ENCODE measurements at regions not wholly inside any gene's neighbourhood (a gene's known extent, or its start where the extent isn't known, plus 50 kb on each side); places are given as distances from the start of the nearest gene placed in this dataset.

GRCh38 chr13:33639158-33639557 lies 178.8 kb upstream of the RFC3 start:
- ATAC-seq (replicated peaks in 1 of 4): no peak
- no peak overlapping the region for H3K27ac ChIP-seq (ENCODE audit: low read length)
- Mint-ChIP-seq H3K27ac (no peak overlapping the region), H3K4me1 (peaks cover 0 to 4% (median 0%) of the 10 kb centered on the region in 3 donors), H3K36me3 (no peaks in the 10 kb centered on the region), H3K27me3 (no peaks in the 10 kb centered on the region), H3K4me3 (no peak overlapping the region), H3K9me3 (no peaks in the 10 kb centered on the region)
- no peak for DNase-seq
- no peaks in the 10 kb centered on the region for H3K36me3 ChIP-seq (ENCODE audit: control insufficient read depth in 2 of 2, extremely low read depth in 1 of 2, insufficient read depth in 1 of 2, low read length in 1 of 2)
- no peaks in the 10 kb centered on the region for H3K4me1 ChIP-seq (ENCODE audit: control insufficient read depth in 1 of 2, extremely low read depth in 1 of 2, insufficient read depth in 2 of 2, low read length in 2 of 2)
- POLR2A ChIA-PET: no interaction called here
- 90% methylated on average over 3 of the region's 3 CpGs for WGBS (ENCODE audit: insufficient coverage)
- H3K4me3 ChIP-seq (ENCODE audit: control insufficient read depth in 1 of 2, extremely low read depth in 1 of 2, low read length in 1 of 2): no peak overlapping the region
- peaks cover 0 to 3% of the 10 kb centered on the region in 2 experiments for H3K27me3 ChIP-seq (replicated peaks in 1 of 2; ENCODE audit: control insufficient read depth in 2 of 2, extremely low read depth in 1 of 2, insufficient read depth in 2 of 2, low read length in 1 of 2)
- H3K9me3 ChIP-seq: no peaks in the 10 kb centered on the region
- CTCF ChIA-PET: no interaction called here

GRCh38 chr13:33639626-33640080 lies 178.3 kb upstream of the RFC3 start:
- H3K36me3 ChIP-seq (ENCODE audit: control insufficient read depth in 2 of 2, extremely low read depth in 1 of 2, insufficient read depth in 1 of 2, low read length in 1 of 2): no peaks in the 10 kb centered on the region
- H3K4me3 ChIP-seq (ENCODE audit: control insufficient read depth in 1 of 2, extremely low read depth in 1 of 2, low read length in 1 of 2): no peak overlapping the region
- H3K4me1 Mint-ChIP-seq: peaks cover 0 to 4% (median 0%) of the 10 kb centered on the region in 3 donors
- no peaks in the 10 kb centered on the region for H3K9me3 ChIP-seq
- no peaks in the 10 kb centered on the region for H3K9me3 Mint-ChIP-seq
- ChIA-PET POLR2A (no interaction called here), CTCF (interaction anchor here in 1 of 2 donors (0.5 kb wide), 1 partner anchor 9 kb away, joined by 4 read pairs; no protein-coding TSS in a partner anchor)
- no peaks in the 10 kb centered on the region for H3K4me1 ChIP-seq (ENCODE audit: control insufficient read depth in 1 of 2, extremely low read depth in 1 of 2, insufficient read depth in 2 of 2, low read length in 2 of 2)
- 15% methylated on average over 2 of the region's 4 CpGs for WGBS (ENCODE audit: insufficient coverage)
- DNase-seq: no peak
- no peak overlapping the region for H3K4me3 Mint-ChIP-seq
- H3K27me3 ChIP-seq (replicated peaks in 1 of 2; ENCODE audit: control insufficient read depth in 2 of 2, extremely low read depth in 1 of 2, insufficient read depth in 2 of 2, low read length in 1 of 2): peaks cover 0 to under 1% of the 10 kb centered on the region in 2 experiments
- H3K27me3 Mint-ChIP-seq: no peaks in the 10 kb centered on the region
- H3K27ac Mint-ChIP-seq: no peak overlapping the region
- ATAC-seq (replicated peaks in 1 of 4): no peak
- no peaks in the 10 kb centered on the region for H3K36me3 Mint-ChIP-seq
- H3K27ac ChIP-seq (ENCODE audit: low read length): no peak overlapping the region

- H3K36me3 Mint-ChIP-seq: no peaks in the 10 kb centered on the region
- no peak for ATAC-seq (replicated peaks in 1 of 4)
- Histone ChIP-seq H3K4me1 (ENCODE audit: control insufficient read depth in 1 of 2, extremely low read depth in 1 of 2, insufficient read depth in 2 of 2, low read length in 2 of 2) (no peaks in the 10 kb centered on the region), H3K4me3 (ENCODE audit: control insufficient read depth in 1 of 2, extremely low read depth in 1 of 2, low read length in 1 of 2) (no peak overlapping the region), H3K36me3 (ENCODE audit: control insufficient read depth in 2 of 2, extremely low read depth in 1 of 2, insufficient read depth in 1 of 2, low read length in 1 of 2) (no peaks in the 10 kb centered on the region), H3K27me3 (replicated peaks in 1 of 2; ENCODE audit: control insufficient read depth in 2 of 2, extremely low read depth in 1 of 2, insufficient read depth in 2 of 2, low read length in 1 of 2) (no peaks in the 10 kb centered on the region), H3K9me3 (no peaks in the 10 kb centered on the region), H3K27ac (ENCODE audit: low read length) (no peak overlapping the region)
- CTCF ChIA-PET: interaction anchor here in 1 of 2 donors (0.6 kb wide), 1 partner anchor 32 kb away, joined by 7 read pairs; no protein-coding TSS in a partner anchor
- H3K4me1 Mint-ChIP-seq: peaks cover 0 to 4% (median 0%) of the 10 kb centered on the region in 3 donors
- H3K27me3 Mint-ChIP-seq: no peaks in the 10 kb centered on the region
- no peaks in the 10 kb centered on the region for H3K9me3 Mint-ChIP-seq
- H3K27ac Mint-ChIP-seq: no peak overlapping the region
- POLR2A ChIA-PET: no interaction called here
- no peak overlapping the region for H3K4me3 Mint-ChIP-seq
- DNase-seq: no peak
Observed at GRCh38 chr13:33640832-33641231, 177.1 kb upstream of the RFC3 start.

- POLR2A ChIA-PET: no interaction called here
- no peaks in the 10 kb centered on the region for H3K36me3 ChIP-seq (ENCODE audit: control insufficient read depth in 2 of 2, extremely low read depth in 1 of 2, insufficient read depth in 1 of 2, low read length in 1 of 2)
- CTCF ChIA-PET: interaction anchor here in 1 of 2 donors (0.6 to 0.8 kb wide), 2 partner anchors 1640 to 1804 kb away, joined by 3 to 12 read pairs; no protein-coding TSS in a partner anchor
- Mint-ChIP-seq H3K27me3 (no peaks in the 10 kb centered on the region), H3K4me3 (no peak overlapping the region), H3K4me1 (peaks cover 0 to 4% (median 0%) of the 10 kb centered on the region in 3 donors), H3K9me3 (no peaks in the 10 kb centered on the region), H3K27ac (no peak overlapping the region), H3K36me3 (no peaks in the 10 kb centered on the region)
- H3K27me3 ChIP-seq (replicated peaks in 1 of 2; ENCODE audit: control insufficient read depth in 2 of 2, extremely low read depth in 1 of 2, insufficient read depth in 2 of 2, low read length in 1 of 2): no peaks in the 10 kb centered on the region
- DNase-seq (no peak), ATAC-seq (replicated peaks in 1 of 4) (no peak)
- no peaks in the 10 kb centered on the region for H3K9me3 ChIP-seq
- no peaks in the 10 kb centered on the region for H3K4me1 ChIP-seq (ENCODE audit: control insufficient read depth in 1 of 2, extremely low read depth in 1 of 2, insufficient read depth in 2 of 2, low read length in 2 of 2)
- H3K27ac ChIP-seq (ENCODE audit: low read length): no peak overlapping the region
- H3K4me3 ChIP-seq (ENCODE audit: control insufficient read depth in 1 of 2, extremely low read depth in 1 of 2, low read length in 1 of 2): no peak overlapping the region
- WGBS (ENCODE audit: insufficient coverage): 93% methylated on average over 3 of the region's 7 CpGs
Observed at GRCh38 chr13:33642374-33643065, 175.4 kb upstream of the RFC3 start.

- no peaks in the 10 kb centered on the region for H3K4me1 ChIP-seq (ENCODE audit: control insufficient read depth in 1 of 2, extremely low read depth in 1 of 2, insufficient read depth in 2 of 2, low read length in 2 of 2)
- no peaks in the 10 kb centered on the region for H3K36me3 ChIP-seq (ENCODE audit: control insufficient read depth in 2 of 2, extremely low read depth in 1 of 2, insufficient read depth in 1 of 2, low read length in 1 of 2)
- no peaks in the 10 kb centered on the region for H3K9me3 ChIP-seq
- POLR2A ChIA-PET: no interaction called here
- DNase-seq (no peak), ATAC-seq (replicated peaks in 1 of 4) (no peak)
- no peaks in the 10 kb centered on the region for H3K27me3 ChIP-seq (replicated peaks in 1 of 2; ENCODE audit: control insufficient read depth in 2 of 2, extremely low read depth in 1 of 2, insufficient read depth in 2 of 2, low read length in 1 of 2)
- H3K36me3 Mint-ChIP-seq: no peaks in the 10 kb centered on the region
- H3K27ac Mint-ChIP-seq: no peak overlapping the region
- WGBS (ENCODE audit: insufficient coverage): 100% methylated on average over 1 of the region's 8 CpGs
- no peaks in the 10 kb centered on the region for H3K4me1 Mint-ChIP-seq
- CTCF ChIA-PET: no interaction called here
- H3K27me3 Mint-ChIP-seq: no peaks in the 10 kb centered on the region
- no peak overlapping the region for H3K4me3 ChIP-seq (ENCODE audit: control insufficient read depth in 1 of 2, extremely low read depth in 1 of 2, low read length in 1 of 2)
- no peak overlapping the region for H3K4me3 Mint-ChIP-seq
- no peaks in the 10 kb centered on the region for H3K9me3 Mint-ChIP-seq
- no peak overlapping the region for H3K27ac ChIP-seq (ENCODE audit: low read length)
Observed at GRCh38 chr13:33644581-33645543, 173.1 kb upstream of the RFC3 start.

- H3K36me3 ChIP-seq (ENCODE audit: control insufficient read depth in 2 of 2, extremely low read depth in 1 of 2, insufficient read depth in 1 of 2, low read length in 1 of 2): no peaks in the 10 kb centered on the region
Observed at GRCh38 chr13:33645591-33646554, 172.1 kb upstream of the RFC3 start.

More at GRCh38 chr13:33645591-33646554, 172.1 kb upstream of the RFC3 start:
- POLR2A ChIA-PET: no interaction called here
- no peak overlapping the region for H3K4me3 ChIP-seq (ENCODE audit: control insufficient read depth in 1 of 2, extremely low read depth in 1 of 2, low read length in 1 of 2)
- no peak overlapping the region for H3K27ac Mint-ChIP-seq
- H3K27me3 ChIP-seq (replicated peaks in 1 of 2; ENCODE audit: control insufficient read depth in 2 of 2, extremely low read depth in 1 of 2, insufficient read depth in 2 of 2, low read length in 1 of 2): no peaks in the 10 kb centered on the region
- 72% methylated on average over 5 of the region's 10 CpGs for WGBS (ENCODE audit: insufficient coverage)
- no peak overlapping the region for H3K4me3 Mint-ChIP-seq
- no peak overlapping the region for H3K27ac ChIP-seq (ENCODE audit: low read length)
- CTCF ChIA-PET: no interaction called here
- H3K4me1 ChIP-seq (ENCODE audit: control insufficient read depth in 1 of 2, extremely low read depth in 1 of 2, insufficient read depth in 2 of 2, low read length in 2 of 2): no peaks in the 10 kb centered on the region
- H3K9me3 Mint-ChIP-seq: no peaks in the 10 kb centered on the region
- H3K9me3 ChIP-seq: no peaks in the 10 kb centered on the region
- H3K27me3 Mint-ChIP-seq: no peaks in the 10 kb centered on the region
- no peak for ATAC-seq (replicated peaks in 1 of 4)
- no peaks in the 10 kb centered on the region for H3K4me1 Mint-ChIP-seq
- DNase-seq: no peak
- H3K36me3 Mint-ChIP-seq: no peaks in the 10 kb centered on the region

All from T-cell (primary cell).